BLaER1 (cell line): ENCODE measurements at regions not wholly inside any gene's neighbourhood (a gene's known extent, or its start where the extent isn't known, plus 50 kb on each side); places are given as distances from the start of the nearest gene placed in this dataset.
"Not testable (repeated sequence)": the region's sequence is repeated elsewhere in the genome, so short reads cannot be mapped to it uniquely, and the experiment has no call there.

ENCODE experiments used
- H3K27ac ChIP-seq: shearing (Covaris generic); formaldehyde crosslinking; 2 replicates; pipeline ENCODE4 v1.8.1; 2022
- H3K27me3 ChIP-seq: shearing (Covaris generic); formaldehyde crosslinking; 2 replicates; pipeline ENCODE4 v1.8.1; 2022
- H3K36me3 ChIP-seq: shearing (Covaris generic); formaldehyde crosslinking; 2 replicates; pipeline ENCODE4 v1.8.1; 2022
- H3K4me1 ChIP-seq: shearing (Covaris generic); formaldehyde crosslinking; 2 replicates; pipeline ENCODE4 v1.8.1; 2022
- H3K4me2 ChIP-seq: shearing (Covaris generic); formaldehyde crosslinking; 2 replicates; pipeline ENCODE4 v1.8.1; 2022
- H3K4me3 ChIP-seq: shearing (Covaris generic); formaldehyde crosslinking; 2 replicates; pipeline ENCODE4 v1.8.1; 2022
- H3K9ac ChIP-seq: shearing (Covaris generic); formaldehyde crosslinking; 2 replicates; pipeline ENCODE4 v1.8.1; 2022
- H3K9me3 ChIP-seq: shearing (Covaris generic); formaldehyde crosslinking; 2 replicates; pipeline ENCODE4 v1.8.1; 2022
- H4K20me1 ChIP-seq: shearing (Covaris generic); formaldehyde crosslinking; 2 replicates; pipeline ENCODE4 v1.8.1; 2022
- Cebpa-rat ChIP-seq: shearing (Covaris generic); IDR thresholded peaks from 2 replicates; pipeline ENCODE4 v1.8.1; 2022

DNA sequence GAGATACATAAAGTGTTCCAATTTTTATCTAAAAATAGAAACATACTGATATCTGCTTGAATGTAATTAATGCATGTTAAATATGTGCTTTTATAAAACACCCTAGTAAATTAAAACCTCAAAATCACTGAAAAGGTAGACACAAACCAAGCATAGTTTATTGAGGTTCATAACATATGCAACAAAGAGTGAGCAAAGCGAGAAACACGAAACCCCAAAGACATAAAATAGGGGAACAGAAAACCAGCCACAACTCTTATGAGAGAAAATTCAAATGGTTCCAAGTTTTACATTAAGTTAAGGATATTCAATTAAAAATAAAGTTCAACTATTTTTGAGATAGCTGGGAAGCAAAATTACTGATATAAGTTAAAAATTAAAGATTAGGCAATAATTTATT lies 336.4 kb upstream of the AGA start:
- no peak overlapping the region for H3K4me3 ChIP-seq
- H4K20me1 ChIP-seq, result no peaks in the 10 kb centered on the region
- H3K9ac ChIP-seq, result no peak overlapping the region
- no peaks in the 10 kb centered on the region for H3K9me3 ChIP-seq
- H3K4me1 ChIP-seq, result no peaks in the 10 kb centered on the region
- H3K27me3 ChIP-seq, result no peaks in the 10 kb centered on the region
- H3K4me2 ChIP-seq, result no peak overlapping the region
- TF ChIP-seq Cebpa-rat, result no peak
- H3K36me3 ChIP-seq, result no peaks in the 10 kb centered on the region
- H3K27ac ChIP-seq, result no peak overlapping the region

DNA sequence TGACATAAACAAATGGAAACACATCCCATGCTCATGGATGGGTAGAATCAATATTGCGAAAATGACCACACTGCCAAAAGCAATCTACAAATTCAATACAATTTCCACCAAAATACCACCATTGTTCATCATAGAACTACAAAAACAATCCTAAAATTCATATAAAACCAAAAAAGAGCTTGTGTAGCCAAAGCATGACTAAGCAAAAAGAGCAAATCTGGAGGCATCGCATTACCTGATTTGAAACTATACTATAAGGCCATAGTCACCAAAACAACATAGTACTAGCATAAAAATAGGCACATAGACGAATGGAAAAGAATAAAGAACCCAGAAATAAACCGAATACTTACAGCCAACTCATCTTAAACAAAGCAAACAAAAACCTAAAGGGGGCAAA lies 342.8 kb upstream of the AGA start:
- no peak overlapping the region for H3K4me2 ChIP-seq
- no peaks in the 10 kb centered on the region for H4K20me1 ChIP-seq
- no peaks in the 10 kb centered on the region for H3K27me3 ChIP-seq
- H3K4me3 ChIP-seq, result no peak overlapping the region
- H3K9me3 ChIP-seq, result no peaks in the 10 kb centered on the region
- no peaks in the 10 kb centered on the region for H3K36me3 ChIP-seq
- H3K27ac ChIP-seq, result no peak overlapping the region
- H3K9ac ChIP-seq, result no peak overlapping the region
- no peak for TF ChIP-seq Cebpa-rat
- no peaks in the 10 kb centered on the region for H3K4me1 ChIP-seq

DNA sequence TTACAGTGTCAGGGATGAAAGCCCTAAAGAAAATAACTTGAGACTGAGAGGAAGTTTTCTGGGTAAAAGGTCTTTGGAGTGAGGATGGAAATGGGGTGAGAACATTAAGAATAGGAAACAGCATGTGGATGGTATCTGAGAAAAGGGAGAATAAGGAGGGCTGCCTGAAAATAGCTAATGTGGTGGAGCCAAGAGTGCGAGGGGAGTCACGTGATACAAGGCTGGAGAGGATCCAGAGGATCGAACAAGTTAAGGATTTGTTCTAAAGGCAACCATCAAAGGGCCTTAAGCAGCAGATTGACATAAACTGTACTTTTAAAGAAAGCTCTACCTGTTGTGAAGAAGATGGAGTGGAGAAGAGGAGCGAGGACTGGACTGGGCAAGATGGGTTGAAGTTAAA lies 347.4 kb upstream of the AGA start:
- Histone ChIP-seq H3K4me2 (no peak overlapping the region), H4K20me1 (no peaks in the 10 kb centered on the region), H3K27ac (no peak overlapping the region), H3K9me3 (no peaks in the 10 kb centered on the region), H3K27me3 (no peaks in the 10 kb centered on the region), H3K36me3 (no peaks in the 10 kb centered on the region), H3K4me3 (no peak overlapping the region), H3K9ac (no peak overlapping the region), H3K4me1 (no peaks in the 10 kb centered on the region)
- no peak for TF ChIP-seq Cebpa-rat

DNA sequence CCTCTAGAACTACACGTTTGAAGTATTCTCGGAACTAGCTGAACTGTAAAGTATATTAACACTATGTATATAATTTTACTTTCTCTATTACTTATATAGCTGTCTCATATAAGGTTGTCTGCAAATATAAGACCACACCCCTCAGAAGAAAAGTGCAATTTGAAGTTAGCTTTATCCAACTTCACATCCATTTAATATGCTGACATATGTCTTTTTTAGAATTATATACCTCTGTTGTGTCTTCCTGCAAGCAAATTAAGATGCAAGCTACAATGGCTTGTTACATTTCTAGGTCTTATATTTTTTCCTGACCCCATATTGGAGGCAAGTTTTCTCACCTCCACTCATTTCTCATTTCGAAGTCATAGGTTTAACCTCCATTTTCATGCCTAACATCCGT lies 349.0 kb upstream of the AGA start:
- no peak for TF ChIP-seq Cebpa-rat
- Histone ChIP-seq H3K27ac (no peak overlapping the region), H3K36me3 (no peaks in the 10 kb centered on the region), H3K9me3 (no peaks in the 10 kb centered on the region), H3K27me3 (no peaks in the 10 kb centered on the region), H3K9ac (no peak overlapping the region), H4K20me1 (no peaks in the 10 kb centered on the region), H3K4me3 (no peak overlapping the region), H3K4me2 (no peak overlapping the region), H3K4me1 (no peaks in the 10 kb centered on the region)

DNA sequence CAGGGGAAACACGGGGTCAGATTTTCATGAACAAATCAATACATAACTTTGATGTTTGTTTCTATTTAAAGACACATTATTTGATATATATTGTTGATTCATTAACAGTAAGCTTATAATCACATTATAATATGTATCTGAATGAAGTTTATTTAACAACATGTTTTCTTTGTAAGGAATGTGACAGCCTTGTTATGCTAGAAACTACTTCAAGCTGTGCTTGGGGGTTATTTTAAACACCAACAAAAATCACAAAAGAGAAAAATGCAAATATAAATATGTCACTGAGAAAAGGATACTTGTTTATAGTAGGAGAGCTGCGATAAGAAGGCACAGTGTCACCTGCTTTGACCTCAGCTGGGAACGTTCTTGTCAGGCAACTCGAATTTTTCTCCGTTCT lies 354.6 kb upstream of the AGA start:
- TF ChIP-seq Cebpa-rat, result no peak

DNA sequence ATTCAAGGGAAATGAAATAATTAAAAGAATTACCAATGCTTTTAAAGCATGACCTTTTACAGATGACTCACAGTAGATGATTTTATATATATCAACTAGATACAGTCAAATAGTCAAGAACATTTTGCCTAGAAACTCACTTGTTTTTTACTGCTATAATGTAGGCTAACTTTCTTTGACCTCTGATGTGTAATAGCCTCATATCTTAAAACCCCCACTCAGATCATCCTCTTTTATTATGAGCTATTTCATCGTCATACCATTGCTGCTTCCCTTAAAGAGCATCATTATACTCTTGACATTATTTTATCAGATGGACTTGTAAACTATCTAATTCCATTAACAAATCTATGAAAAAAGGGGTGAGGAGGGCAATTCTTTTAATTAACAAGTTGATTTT lies 355.9 kb upstream of the AGA start:
- Histone ChIP-seq H3K4me3 (no peak overlapping the region), H3K9me3 (no peaks in the 10 kb centered on the region), H4K20me1 (no peaks in the 10 kb centered on the region), H3K9ac (no peak overlapping the region), H3K36me3 (no peaks in the 10 kb centered on the region), H3K27ac (no peak overlapping the region), H3K27me3 (no peaks in the 10 kb centered on the region), H3K4me2 (no peak overlapping the region), H3K4me1 (no peaks in the 10 kb centered on the region)
- TF ChIP-seq Cebpa-rat, result no peak

More for the DNA sequence above, 354.6 kb upstream of the AGA start:
- H3K4me2 ChIP-seq, result no peak overlapping the region
- H3K27me3 ChIP-seq, result no peaks in the 10 kb centered on the region
- no peaks in the 10 kb centered on the region for H3K4me1 ChIP-seq
- H3K9ac ChIP-seq, result no peak overlapping the region
- H3K9me3 ChIP-seq, result no peaks in the 10 kb centered on the region
- no peak overlapping the region for H3K4me3 ChIP-seq
- no peaks in the 10 kb centered on the region for H3K36me3 ChIP-seq
- no peak overlapping the region for H3K27ac ChIP-seq
- H4K20me1 ChIP-seq, result no peaks in the 10 kb centered on the region

DNA sequence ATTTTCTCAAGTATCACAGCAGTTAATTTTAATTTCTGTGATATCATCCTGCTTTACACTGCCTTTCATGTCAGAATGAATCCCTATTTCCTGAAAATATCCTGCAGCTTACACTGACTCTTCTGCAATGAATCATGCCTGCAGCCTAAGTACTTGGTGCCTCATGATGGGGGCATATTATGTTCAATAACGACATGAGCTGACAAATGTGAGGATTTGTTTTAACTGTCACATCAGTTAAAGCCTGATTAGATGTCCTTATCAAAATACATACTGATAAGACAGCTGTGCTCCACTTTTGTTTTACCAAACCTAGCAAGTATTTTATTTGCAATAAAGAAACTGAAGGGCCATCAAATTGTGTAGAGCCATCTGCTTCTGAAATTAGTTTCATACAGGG lies 359.9 kb upstream of the AGA start:
- H3K27me3 ChIP-seq, result no peaks in the 10 kb centered on the region
- no peak overlapping the region for H3K4me3 ChIP-seq
- H4K20me1 ChIP-seq, result no peaks in the 10 kb centered on the region
- H3K4me2 ChIP-seq, result no peak overlapping the region
- TF ChIP-seq Cebpa-rat, result no peak
- no peak overlapping the region for H3K27ac ChIP-seq
- no peak overlapping the region for H3K9ac ChIP-seq
- H3K9me3 ChIP-seq, result no peaks in the 10 kb centered on the region
- H3K4me1 ChIP-seq, result no peaks in the 10 kb centered on the region
- H3K36me3 ChIP-seq, result no peaks in the 10 kb centered on the region

DNA sequence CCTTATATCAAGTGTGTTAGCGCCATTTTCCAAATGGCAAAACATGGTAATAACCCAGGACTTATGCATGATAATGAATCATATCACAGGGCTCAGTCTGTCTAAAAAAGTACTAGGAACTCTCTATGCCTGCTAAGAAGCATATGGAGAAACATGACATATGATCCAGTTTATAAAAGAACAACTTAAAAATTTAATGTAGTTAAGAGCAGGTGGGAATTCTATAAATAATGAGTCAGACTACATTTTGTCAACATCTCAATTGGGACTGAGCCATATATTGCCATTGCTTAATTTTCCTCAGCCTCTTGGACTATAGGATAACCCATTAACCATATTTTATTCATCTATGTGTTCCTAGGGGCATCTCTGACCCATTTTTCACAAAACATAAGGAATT lies 360.4 kb upstream of the AGA start:
- Histone ChIP-seq H3K27me3 (no peaks in the 10 kb centered on the region), H3K4me1 (no peaks in the 10 kb centered on the region), H4K20me1 (no peaks in the 10 kb centered on the region), H3K9me3 (no peaks in the 10 kb centered on the region), H3K4me3 (no peak overlapping the region), H3K36me3 (no peaks in the 10 kb centered on the region), H3K27ac (no peak overlapping the region), H3K9ac (no peak overlapping the region), H3K4me2 (no peak overlapping the region)
- no peak for TF ChIP-seq Cebpa-rat

DNA sequence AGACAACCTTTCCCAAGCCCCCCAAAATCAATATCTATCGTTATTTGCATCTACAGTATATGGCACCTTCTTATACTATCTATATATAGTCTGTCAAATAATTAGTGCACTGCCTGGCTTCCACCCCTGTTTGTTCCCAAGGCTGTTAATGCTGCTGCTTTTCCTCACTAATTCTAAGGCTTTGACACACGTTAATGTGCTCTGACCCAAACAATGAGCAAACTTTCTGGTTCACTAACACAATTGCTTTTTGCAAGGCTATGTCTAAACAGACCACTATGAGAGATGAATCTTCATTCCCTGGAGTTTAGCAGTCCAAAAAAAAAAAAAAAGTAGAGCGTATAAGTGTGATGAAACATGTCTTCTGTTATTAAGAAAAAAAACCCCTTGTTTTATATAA lies 360.9 kb upstream of the AGA start:
- no peaks in the 10 kb centered on the region for H3K27me3 ChIP-seq
- H3K4me1 ChIP-seq, result no peaks in the 10 kb centered on the region
- no peak overlapping the region for H3K27ac ChIP-seq
- no peaks in the 10 kb centered on the region for H3K36me3 ChIP-seq
- no peaks in the 10 kb centered on the region for H4K20me1 ChIP-seq
- no peak overlapping the region for H3K4me2 ChIP-seq
- no peak overlapping the region for H3K9ac ChIP-seq
- no peak for TF ChIP-seq Cebpa-rat
- H3K9me3 ChIP-seq, result no peaks in the 10 kb centered on the region
- no peak overlapping the region for H3K4me3 ChIP-seq

DNA sequence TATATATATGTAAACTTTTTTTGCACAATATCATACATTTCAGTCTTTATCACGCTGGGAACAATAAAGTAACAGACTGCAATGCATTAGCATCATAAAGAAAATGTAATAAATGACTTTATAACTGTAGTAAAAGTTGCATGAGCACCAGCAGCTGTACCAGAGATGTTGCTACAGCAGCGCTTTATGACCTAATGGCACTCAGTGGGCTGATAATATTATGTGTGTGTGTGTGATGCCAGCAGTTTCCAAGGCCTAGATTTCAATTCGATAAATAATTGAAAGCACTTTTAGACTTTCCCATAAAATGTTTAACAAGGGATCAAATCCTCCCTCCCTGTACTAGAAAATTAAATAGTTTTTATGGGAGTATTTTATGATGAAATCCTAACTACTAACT lies 367.6 kb upstream of the AGA start:
- H3K9me3 ChIP-seq, result no peaks in the 10 kb centered on the region
- no peak for TF ChIP-seq Cebpa-rat
- H3K4me1 ChIP-seq, result no peaks in the 10 kb centered on the region
- no peak overlapping the region for H3K4me2 ChIP-seq
- no peak overlapping the region for H3K9ac ChIP-seq
- H3K27me3 ChIP-seq, result no peaks in the 10 kb centered on the region
- H3K27ac ChIP-seq, result no peak overlapping the region
- no peaks in the 10 kb centered on the region for H3K36me3 ChIP-seq
- H4K20me1 ChIP-seq, result no peaks in the 10 kb centered on the region
- no peak overlapping the region for H3K4me3 ChIP-seq

DNA sequence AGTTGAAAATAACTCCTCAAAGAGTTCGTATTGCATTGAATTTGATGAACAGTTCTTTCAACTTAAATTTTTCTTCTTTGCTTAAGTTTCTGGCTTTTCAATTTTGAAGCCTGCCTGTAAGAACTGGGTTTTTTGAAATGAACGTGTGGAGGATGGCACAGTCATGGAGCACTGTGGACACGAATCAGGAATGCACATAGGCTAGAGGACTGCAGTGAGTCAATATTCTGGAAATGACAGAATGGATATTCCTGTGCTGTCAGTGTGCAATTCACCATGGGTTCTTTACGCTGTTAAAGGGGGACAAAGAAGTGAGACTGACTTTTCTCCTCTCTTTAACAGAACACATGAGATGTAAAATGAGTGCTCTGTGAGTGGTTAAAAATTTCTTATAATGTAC lies 368.0 kb upstream of the AGA start:
- TF ChIP-seq Cebpa-rat, result no peak
- H3K27ac ChIP-seq, result no peak overlapping the region
- no peak overlapping the region for H3K4me2 ChIP-seq
- no peak overlapping the region for H3K9ac ChIP-seq
- H3K36me3 ChIP-seq, result no peaks in the 10 kb centered on the region
- no peaks in the 10 kb centered on the region for H3K9me3 ChIP-seq
- H4K20me1 ChIP-seq, result no peaks in the 10 kb centered on the region
- H3K4me1 ChIP-seq, result no peaks in the 10 kb centered on the region
- no peak overlapping the region for H3K4me3 ChIP-seq
- no peaks in the 10 kb centered on the region for H3K27me3 ChIP-seq

DNA sequence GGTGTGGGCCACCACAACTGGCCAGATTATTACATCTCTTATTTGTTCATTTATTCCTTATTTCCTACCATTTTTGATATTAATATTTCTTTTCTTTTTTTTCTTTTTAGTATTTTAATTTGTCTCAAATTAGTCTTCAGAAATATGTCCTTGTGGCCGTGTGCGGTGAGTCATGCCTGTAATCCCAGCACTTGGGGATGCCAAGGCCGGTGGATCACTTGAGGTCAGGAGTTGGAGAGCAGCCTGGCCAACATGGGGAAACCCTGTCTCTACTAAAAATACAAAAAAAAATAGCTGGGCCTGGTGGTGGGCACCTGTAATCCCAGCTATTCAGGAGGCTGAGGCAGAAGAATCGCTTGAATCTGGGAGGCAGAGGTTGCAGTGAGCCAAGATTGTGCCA lies 376.2 kb upstream of the AGA start:
- H4K20me1 ChIP-seq, H3K9ac ChIP-seq, H3K27me3 ChIP-seq, H3K4me3 ChIP-seq, H3K9me3 ChIP-seq, H3K4me1 ChIP-seq, H3K27ac ChIP-seq, H3K4me2 ChIP-seq, H3K36me3 ChIP-seq: not testable (repeated sequence)
